Activated naive CD4-positive, alpha-beta T cell treated with anti-CD3 and anti-CD28 coated beads for 36 hours (primary cell): ENCODE measurements at regions not wholly inside any gene's neighbourhood (a gene's known extent, or its start where the extent isn't known, plus 50 kb on each side); places are given as distances from the start of the nearest gene placed in this dataset.

Experiments used
- CTCF ChIA-PET: fragments of 350-600 bp; sonication (Branson Sonifier 250); formaldehyde crosslinking; loops from one replicate; lab custom pipeline; 2021; ENCODE audit warnings: antibody characterized with exemption; lab: Charles Lee
- DNase-seq: peaks from one replicate; pipeline ENCODE4 v3.0.0-alpha.2; 2020
- H3K27ac Mint-ChIP-seq: one replicate; pipeline ENCODE4 v1.8.0; 2021; ENCODE audit warnings: mild to moderate bottlenecking, mixed read lengths
- H3K27me3 Mint-ChIP-seq: one replicate; pipeline ENCODE4 v1.8.0; 2021; ENCODE audit warnings: low read depth, mixed read lengths
- H3K36me3 Mint-ChIP-seq: one replicate; pipeline ENCODE4 v1.8.0; 2021; ENCODE audit warnings: low read depth, mixed read lengths
- H3K4me1 Mint-ChIP-seq: one replicate; pipeline ENCODE4 v1.8.0; 2021; ENCODE audit warnings: low read depth, mixed read lengths
- H3K4me3 Mint-ChIP-seq: one replicate; pipeline ENCODE4 v1.8.0; 2021; ENCODE audit warnings: mild to moderate bottlenecking, moderate library complexity, mixed read lengths
- H3K9me3 Mint-ChIP-seq: one replicate; pipeline ENCODE4 v1.8.0; 2021; ENCODE audit warnings: mixed read lengths
- intact Hi-C: fragments of 100-400 bp; cut with micrococcal nuclease; formaldehyde crosslinking; loops from one replicate; pipeline ENCODE4 v1.15.1; 2023

DNA sequence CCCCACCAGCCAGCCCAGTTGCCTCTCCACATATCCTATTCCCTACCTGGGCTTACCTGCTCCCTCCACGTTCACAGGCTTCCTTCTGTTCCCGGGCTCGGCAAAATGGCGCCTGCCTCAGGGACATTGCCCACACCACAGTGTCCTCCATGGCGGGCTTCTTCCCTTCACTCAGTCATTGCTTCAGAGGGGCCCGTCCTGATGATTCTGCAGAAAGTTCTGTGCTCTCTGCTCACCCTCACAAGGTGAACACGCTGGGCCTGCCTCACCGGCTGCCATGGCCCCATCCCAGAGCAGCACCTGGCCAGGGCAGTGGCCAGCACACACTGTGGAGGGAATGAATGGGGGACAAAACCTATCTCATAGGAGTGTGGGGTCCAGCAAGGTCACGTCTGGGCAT lies 313.0 kb downstream of the GADD45G start:
- CTCF ChIA-PET, result interaction anchor here (0.7 to 3.8 kb wide), 3 partner anchors 33 to 315 kb away, joined by 4 to 13 read pairs (median 5); no protein-coding TSS in a partner anchor
- intact Hi-C loops, result loop anchor here (5.0 kb wide), 1 partner anchor 176 kb away; no protein-coding TSS in a partner anchor
- H3K27ac Mint-ChIP-seq, result no peak overlapping the region

GRCh38 chr9:89919171-89919681 lies 314.4 kb downstream of the GADD45G start:
- H3K27ac Mint-ChIP-seq, result no peak overlapping the region
- peak; percentile 73 for DNase-seq
- intact Hi-C loops, result loop anchor here (1.0 to 5.0 kb wide), 4 partner anchors 177 to 343 kb away; no protein-coding TSS in a partner anchor
- H3K4me1 Mint-ChIP-seq, result peaks cover 14% of the 10 kb centered on the region
- no peaks in the 10 kb centered on the region for H3K36me3 Mint-ChIP-seq
- no peaks in the 10 kb centered on the region for H3K9me3 Mint-ChIP-seq
- CTCF ChIA-PET, result interaction anchor here (0.6 to 3.8 kb wide), 7 partner anchors 105 to 323 kb away, joined by 3 to 13 read pairs (median 5); no protein-coding TSS in a partner anchor
- H3K27me3 Mint-ChIP-seq, result peaks cover 2% of the 10 kb centered on the region
- H3K4me3 Mint-ChIP-seq, result no peak overlapping the region

More for the DNA sequence above, 313.0 kb downstream of the GADD45G start:
- Mint-ChIP-seq H3K4me1 (peaks cover 4% of the 10 kb centered on the region), H3K36me3 (no peaks in the 10 kb centered on the region), H3K4me3 (no peak overlapping the region), H3K9me3 (no peaks in the 10 kb centered on the region), H3K27me3 (peaks cover 2% of the 10 kb centered on the region)
- no peak for DNase-seq

- Mint-ChIP-seq H3K4me3 (no peak overlapping the region), H3K27ac (no peak overlapping the region), H3K9me3 (no peaks in the 10 kb centered on the region), H3K27me3 (peaks cover 2% of the 10 kb centered on the region), H3K36me3 (no peaks in the 10 kb centered on the region), H3K4me1 (peaks cover 23% of the 10 kb centered on the region)
- no peak for DNase-seq
- intact Hi-C loops, result loop anchor here (5.0 kb wide), 1 partner anchor 62 kb away; no protein-coding TSS in a partner anchor
- CTCF ChIA-PET, result interaction anchor here (1.7 to 3.8 kb wide), 3 partner anchors 182 to 319 kb away, joined by 4 to 13 read pairs (median 7); no protein-coding TSS in a partner anchor
These were observed 315.3 kb downstream of the GADD45G start for GRCh38 chr9:89920131-89920530.

DNA sequence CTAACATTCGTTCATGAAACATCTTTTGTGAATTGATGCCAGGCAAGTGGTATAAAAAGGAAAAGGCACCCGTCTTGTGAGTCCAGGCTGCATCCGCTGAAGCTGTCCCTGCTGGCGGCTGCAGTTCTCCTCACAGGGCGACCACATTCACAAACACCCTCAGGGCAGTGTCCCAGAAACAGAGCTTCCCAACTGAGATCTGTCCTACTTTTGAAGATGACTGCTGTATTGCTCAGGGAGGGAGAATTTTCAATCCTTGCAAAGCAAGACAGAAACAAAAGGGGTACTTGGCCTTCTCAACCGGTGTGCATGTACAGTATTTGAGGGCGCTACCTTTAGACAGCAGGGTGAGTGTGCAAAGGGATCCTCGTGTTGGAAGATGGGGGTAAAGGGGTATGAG lies 316.1 kb downstream of the GADD45G start:
- peaks cover 24% of the 10 kb centered on the region for H3K4me1 Mint-ChIP-seq
- H3K36me3 Mint-ChIP-seq, result no peaks in the 10 kb centered on the region
- intact Hi-C loops, result loop anchor here (5.0 kb wide), 1 partner anchor 61 kb away; no protein-coding TSS in a partner anchor
- no peak for DNase-seq
- CTCF ChIA-PET, result interaction anchor here (3.8 kb wide), 1 partner anchor 318 kb away, joined by 13 read pairs; no protein-coding TSS in a partner anchor
- H3K27ac Mint-ChIP-seq, result no peak overlapping the region
- peaks cover 2% of the 10 kb centered on the region for H3K27me3 Mint-ChIP-seq
- no peaks in the 10 kb centered on the region for H3K9me3 Mint-ChIP-seq
- H3K4me3 Mint-ChIP-seq, result no peak overlapping the region

GRCh38 chr9:89922099-89922498 lies 317.3 kb downstream of the GADD45G start:
- Mint-ChIP-seq H3K27me3 (peaks cover 2% of the 10 kb centered on the region), H3K4me1 (peaks cover 24% of the 10 kb centered on the region), H3K27ac (no peak overlapping the region), H3K9me3 (no peaks in the 10 kb centered on the region), H3K4me3 (no peak overlapping the region), H3K36me3 (no peaks in the 10 kb centered on the region)
- no peak for DNase-seq
- CTCF ChIA-PET, result no interaction called here
- intact Hi-C loops, result loop anchor here (5.0 kb wide), 1 partner anchor 60 kb away; no protein-coding TSS in a partner anchor

GRCh38 chr9:89923174-89923573 lies 318.4 kb downstream of the GADD45G start:
- CTCF ChIA-PET, result interaction anchor here (0.6 to 1.8 kb wide), 4 partner anchors 8 to 322 kb away, joined by 3 to 7 read pairs (median 3); no protein-coding TSS in a partner anchor
- DNase-seq, result no peak
- Mint-ChIP-seq H3K36me3 (no peaks in the 10 kb centered on the region), H3K27me3 (peaks cover 2% of the 10 kb centered on the region), H3K4me3 (no peak overlapping the region), H3K27ac (peak overlapping the region; percentile 33), H3K4me1 (peaks cover 24% of the 10 kb centered on the region), H3K9me3 (no peaks in the 10 kb centered on the region)
- intact Hi-C loops, result loop anchor here (5.0 kb wide), 1 partner anchor 59 kb away; no protein-coding TSS in a partner anchor

- H3K36me3 Mint-ChIP-seq, result no peaks in the 10 kb centered on the region
- H3K4me3 Mint-ChIP-seq, result no peak overlapping the region
- no peak overlapping the region for H3K27ac Mint-ChIP-seq
- CTCF ChIA-PET, result interaction anchor here (0.6 to 2.1 kb wide), 7 partner anchors 8 to 322 kb away, joined by 3 to 10 read pairs (median 3); no protein-coding TSS in a partner anchor
- H3K27me3 Mint-ChIP-seq, result peaks cover 2% of the 10 kb centered on the region
- peaks cover 24% of the 10 kb centered on the region for H3K4me1 Mint-ChIP-seq
- no peaks in the 10 kb centered on the region for H3K9me3 Mint-ChIP-seq
- intact Hi-C loops, result loop anchor here (1.0 to 5.0 kb wide), 3 partner anchors 58 to 321 kb away; no protein-coding TSS in a partner anchor
- DNase-seq, result peak; percentile 63
These were observed 319.2 kb downstream of the GADD45G start for GRCh38 chr9:89923961-89924504.

DNA sequence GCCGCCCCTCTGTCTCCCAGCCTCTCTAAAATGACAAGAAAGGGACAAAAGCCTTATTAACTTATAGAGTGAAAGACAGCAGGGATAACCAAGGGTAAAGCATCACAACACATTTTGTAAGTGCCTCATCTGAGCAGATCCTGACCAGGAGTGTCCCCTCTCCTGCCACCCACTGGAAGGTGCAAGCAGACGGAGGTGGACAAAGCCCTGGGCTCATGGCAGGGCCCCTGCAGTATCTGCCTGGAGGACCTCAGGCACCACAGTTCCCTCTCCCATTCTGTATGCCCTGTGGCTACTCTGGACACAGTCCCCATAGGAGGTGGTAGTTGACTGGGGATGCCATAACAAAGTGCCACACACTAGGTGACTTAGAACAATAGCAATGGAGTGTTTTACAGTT lies 319.8 kb downstream of the GADD45G start:
- no peaks in the 10 kb centered on the region for H3K9me3 Mint-ChIP-seq
- H3K27me3 Mint-ChIP-seq, result no peaks in the 10 kb centered on the region

DNA sequence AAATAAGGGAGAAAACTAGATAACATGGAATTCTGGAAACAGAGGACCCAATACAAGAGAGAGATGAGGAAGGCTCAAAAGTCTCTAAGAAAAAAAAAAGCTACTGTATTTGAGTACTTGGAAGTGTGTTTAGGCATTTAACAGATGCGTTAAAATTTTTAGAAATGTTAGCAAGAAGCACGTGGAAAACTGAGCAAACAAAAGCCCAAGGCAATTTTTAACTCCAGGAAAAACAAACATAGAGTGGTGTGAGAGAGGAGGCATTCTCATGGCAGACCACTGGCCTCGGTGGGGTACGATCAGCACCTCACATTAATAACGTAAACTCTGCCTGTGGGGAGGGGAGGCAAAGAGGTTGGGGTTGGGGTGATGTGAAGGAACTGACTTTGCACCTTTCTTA lies 321.4 kb downstream of the GADD45G start:
- Mint-ChIP-seq H3K9me3 (no peaks in the 10 kb centered on the region), H3K4me3 (no peak overlapping the region), H3K27ac (no peak overlapping the region), H3K4me1 (peaks cover 30% of the 10 kb centered on the region), H3K36me3 (no peaks in the 10 kb centered on the region), H3K27me3 (no peaks in the 10 kb centered on the region)
- CTCF ChIA-PET, result no interaction called here
- intact Hi-C loops, result no loop called here
- DNase-seq, result no peak

More for the DNA sequence above, 319.8 kb downstream of the GADD45G start:
- no peak overlapping the region for H3K4me3 Mint-ChIP-seq
- CTCF ChIA-PET, result interaction anchor here (1.1 to 2.1 kb wide), 5 partner anchors 9 to 323 kb away, joined by 3 to 10 read pairs (median 3); no protein-coding TSS in a partner anchor
- no peak overlapping the region for H3K27ac Mint-ChIP-seq
- H3K4me1 Mint-ChIP-seq, result peaks cover 22% of the 10 kb centered on the region
- no peaks in the 10 kb centered on the region for H3K36me3 Mint-ChIP-seq
- no peak for DNase-seq
- intact Hi-C loops, result loop anchor here (1.0 to 5.0 kb wide), 3 partner anchors 58 to 321 kb away; no protein-coding TSS in a partner anchor

GRCh38 chr9:89926691-89927220 lies 321.9 kb downstream of the GADD45G start:
- H3K27me3 Mint-ChIP-seq, result no peaks in the 10 kb centered on the region
- CTCF ChIA-PET, result no interaction called here
- no peak for DNase-seq
- H3K36me3 Mint-ChIP-seq, result no peaks in the 10 kb centered on the region
- no peak overlapping the region for H3K4me3 Mint-ChIP-seq
- no peak overlapping the region for H3K27ac Mint-ChIP-seq
- H3K9me3 Mint-ChIP-seq, result no peaks in the 10 kb centered on the region
- peaks cover 30% of the 10 kb centered on the region for H3K4me1 Mint-ChIP-seq
- intact Hi-C loops, result no loop called here

- intact Hi-C loops, result no loop called here
- H3K27me3 Mint-ChIP-seq, result no peaks in the 10 kb centered on the region
- CTCF ChIA-PET, result interaction anchor here (1.1 to 1.3 kb wide), 2 partner anchors 41 to 330 kb away, joined by 3 read pairs; no protein-coding TSS in a partner anchor
- H3K27ac Mint-ChIP-seq, result no peak overlapping the region
- no peaks in the 10 kb centered on the region for H3K9me3 Mint-ChIP-seq
- H3K4me3 Mint-ChIP-seq, result no peak overlapping the region
- no peak for DNase-seq
- no peaks in the 10 kb centered on the region for H3K36me3 Mint-ChIP-seq
- peaks cover 30% of the 10 kb centered on the region for H3K4me1 Mint-ChIP-seq
These were observed 323.3 kb downstream of the GADD45G start for GRCh38 chr9:89928106-89928505.
